ENCODE measurements at regions not wholly inside any gene's neighbourhood (a gene's known extent, or its start where the extent isn't known, plus 50 kb on each side); places are given as distances from the start of the nearest gene placed in this dataset.
"Not testable (repeated sequence)": the region's sequence is repeated elsewhere in the genome, so short reads cannot be mapped to it uniquely, and the experiment has no call there.

DNA sequence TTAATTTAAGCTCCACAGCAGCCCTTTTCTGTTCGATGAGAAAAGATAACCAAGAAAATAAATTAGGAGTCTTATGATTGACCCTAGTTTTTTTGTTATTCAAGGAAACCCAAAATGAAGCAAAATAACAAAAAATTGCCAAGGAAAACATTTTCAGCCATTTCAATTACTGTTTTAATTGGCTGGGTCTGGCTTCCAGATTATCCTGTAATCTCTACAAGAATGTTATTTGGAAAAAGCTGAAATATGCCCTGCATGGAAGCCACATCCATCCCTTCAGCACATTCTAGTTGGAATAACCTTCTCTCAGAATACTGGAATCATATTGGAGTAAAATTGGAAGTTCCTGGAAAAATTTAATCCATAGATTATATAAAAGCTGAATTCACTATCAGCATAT is 191.1 kb upstream of the CCN2 start:
- no peak for DNase-seq (ENCODE audit: low read depth, low spot score)

DNA sequence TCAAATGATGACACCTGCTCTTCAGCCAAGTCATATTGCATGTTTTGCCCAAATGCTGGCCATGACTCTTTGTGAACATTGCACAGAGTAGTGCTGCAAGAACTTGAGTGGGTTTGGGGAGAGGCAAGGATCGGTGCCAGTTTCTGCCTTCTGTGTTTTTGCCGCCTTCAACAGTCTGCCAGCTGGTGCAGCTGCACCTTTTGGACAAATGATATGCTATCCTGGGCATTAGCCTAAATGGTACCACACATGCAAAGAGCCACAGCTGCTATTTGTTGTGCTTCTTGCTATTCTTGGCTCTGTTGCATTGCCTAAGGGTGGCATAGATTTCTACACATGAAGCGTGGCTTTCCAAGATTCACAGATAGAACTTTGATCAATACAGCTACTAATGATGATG is 189.0 kb upstream of the CCN2 start:
- no peak for DNase-seq (ENCODE audit: low read depth, low spot score)

DNA sequence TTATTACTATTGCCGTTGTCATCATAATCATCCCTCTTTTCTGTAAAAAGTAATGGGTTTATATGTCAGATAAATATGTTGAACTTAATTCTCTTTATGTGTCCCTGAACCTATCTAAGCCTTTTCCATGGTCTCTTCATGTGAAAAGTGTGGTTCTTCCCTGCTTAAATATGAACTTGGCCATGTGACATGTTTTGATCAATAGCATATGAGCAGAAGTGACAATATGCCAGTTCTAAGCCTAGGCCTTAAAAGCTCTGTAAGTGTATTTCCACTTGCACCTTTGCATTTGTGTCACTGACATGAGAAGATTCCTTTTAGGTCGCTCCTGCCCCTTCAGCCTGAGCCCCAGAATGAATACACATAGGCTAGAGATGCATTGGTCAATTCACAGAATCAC is 188.4 kb upstream of the CCN2 start:
- DNase-seq (ENCODE audit: low read depth, low spot score): no peak

DNA sequence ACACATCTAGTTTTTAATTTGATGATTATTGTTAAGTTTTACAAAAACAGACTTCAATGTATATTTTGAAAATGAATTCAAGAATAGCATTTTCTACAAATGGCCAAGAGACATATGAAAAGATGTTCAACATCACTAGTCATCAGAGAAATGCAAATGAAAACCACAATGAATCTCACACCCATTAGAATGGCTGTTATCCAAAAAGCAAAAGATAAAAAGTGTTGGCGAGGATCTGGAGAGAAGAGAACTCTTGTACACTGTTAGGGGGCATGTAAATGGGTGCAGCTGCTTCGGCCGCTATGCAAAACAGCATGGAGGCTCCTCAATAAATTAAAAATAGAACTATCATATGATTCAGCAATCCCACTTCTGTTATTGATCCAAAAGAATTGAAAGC is 185.8 kb upstream of the CCN2 start:
- no peak for DNase-seq (ENCODE audit: low read depth, low spot score)

DNA sequence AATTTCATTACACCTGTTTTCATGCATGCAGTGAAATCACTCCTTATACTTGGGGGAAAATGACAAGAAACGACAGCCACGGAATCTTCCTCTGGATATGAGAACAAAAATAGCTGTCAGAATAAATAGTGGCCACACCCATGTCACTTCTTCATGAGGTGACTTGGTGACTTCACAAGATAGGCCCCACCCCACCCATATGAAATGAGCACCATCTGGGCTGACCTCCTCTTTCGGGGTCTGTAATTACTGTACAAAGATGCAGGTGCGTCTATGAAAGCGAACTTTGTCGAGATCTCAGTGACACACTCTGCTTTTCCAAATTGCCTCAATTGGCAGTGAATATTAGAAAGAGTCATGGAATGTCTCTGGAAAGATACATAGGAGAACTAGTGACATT is 184.2 kb upstream of the CCN2 start:
- no peak for DNase-seq (ENCODE audit: low read depth, low spot score)

GRCh38 chr6:132133736-132134445 is 182.7 kb upstream of the CCN2 start:
- DNase-seq (ENCODE audit: low read depth, low spot score): no peak

- DNase-seq (ENCODE audit: low read depth, low spot score): no peak
These were observed 181.9 kb upstream of the CCN2 start for GRCh38 chr6:132132924-132133639.

- DNase-seq (ENCODE audit: low read depth, low spot score): no peak
These were observed 181.2 kb upstream of the CCN2 start for GRCh38 chr6:132132422-132132821.

GRCh38 chr6:132131758-132132157 is 180.6 kb upstream of the CCN2 start:
- peak; percentile 75 for DNase-seq (ENCODE audit: low read depth, low spot score)

- DNase-seq (ENCODE audit: low read depth, low spot score): no peak
These were observed 180.2 kb upstream of the CCN2 start for GRCh38 chr6:132131351-132131750.

DNA sequence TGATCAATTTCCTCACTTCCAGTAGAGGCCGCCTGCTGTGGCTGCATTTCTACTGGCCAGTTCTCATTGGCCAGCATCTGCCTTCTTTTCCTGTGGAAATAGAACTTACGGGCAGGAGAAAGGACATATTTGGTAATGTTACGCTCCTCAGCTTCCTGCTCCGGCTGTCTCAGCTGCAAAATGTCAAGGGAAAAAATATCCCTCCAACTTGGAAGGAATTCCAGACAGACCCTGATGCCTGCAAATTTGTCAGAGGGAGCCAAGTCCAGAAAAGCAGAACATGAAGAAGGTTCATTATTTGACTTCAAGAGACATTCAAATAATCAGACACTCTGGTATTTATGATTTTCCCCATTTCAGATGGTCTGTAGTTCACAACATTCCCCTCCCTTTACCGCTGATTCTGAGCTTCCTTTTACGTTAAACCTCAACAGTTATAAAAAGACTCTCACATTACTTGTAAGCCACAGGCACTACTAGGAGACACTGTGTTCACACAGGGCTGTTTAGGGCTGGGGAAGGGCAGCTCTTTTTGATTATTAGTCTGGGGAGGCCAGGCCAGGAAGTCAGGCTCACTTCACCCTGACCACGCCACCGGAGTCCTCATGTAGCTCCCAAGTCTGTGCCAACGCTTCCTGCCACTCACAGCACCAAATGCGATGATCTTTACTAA is 179.6 kb upstream of the CCN2 start:
- no peak for DNase-seq (ENCODE audit: low read depth, low spot score)

GRCh38 chr6:132128424-132128823 is 177.3 kb upstream of the CCN2 start:
- DNase-seq (ENCODE audit: low read depth, low spot score): no peak

- DNase-seq (ENCODE audit: low read depth, low spot score): no peak
These were observed 175.0 kb upstream of the CCN2 start for GRCh38 chr6:132126150-132126549.

GRCh38 chr6:132122871-132123270 is 171.7 kb upstream of the CCN2 start:
- peak; percentile 98 for DNase-seq (ENCODE audit: low read depth, low spot score)

DNA sequence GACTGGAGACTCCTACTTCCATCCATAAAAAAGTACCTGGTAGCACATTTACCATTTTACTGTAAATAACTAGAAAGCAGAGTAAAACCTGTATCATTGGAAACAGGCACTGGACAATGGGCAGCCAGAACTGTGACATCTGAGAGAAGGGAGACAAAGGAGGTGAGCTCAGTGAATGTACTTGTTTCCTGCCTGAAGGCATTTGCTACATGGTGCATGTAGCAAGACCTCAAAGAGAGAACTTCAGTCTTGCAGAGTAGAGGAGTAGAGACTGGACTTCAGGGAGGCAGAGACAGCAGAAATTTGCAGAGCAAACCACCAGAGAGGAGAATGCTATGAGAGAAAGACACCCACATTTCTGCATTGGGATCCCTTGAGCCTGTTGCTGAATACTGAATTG is 171.0 kb upstream of the CCN2 start:
- DNase-seq (ENCODE audit: low read depth, low spot score): no peak

- DNase-seq (ENCODE audit: low read depth, low spot score): no peak
These were observed 167.0 kb upstream of the CCN2 start for GRCh38 chr6:132118144-132118543.

GRCh38 chr6:132115714-132116366 is 164.7 kb upstream of the CCN2 start:
- no peak for DNase-seq (ENCODE audit: low read depth, low spot score)

DNA sequence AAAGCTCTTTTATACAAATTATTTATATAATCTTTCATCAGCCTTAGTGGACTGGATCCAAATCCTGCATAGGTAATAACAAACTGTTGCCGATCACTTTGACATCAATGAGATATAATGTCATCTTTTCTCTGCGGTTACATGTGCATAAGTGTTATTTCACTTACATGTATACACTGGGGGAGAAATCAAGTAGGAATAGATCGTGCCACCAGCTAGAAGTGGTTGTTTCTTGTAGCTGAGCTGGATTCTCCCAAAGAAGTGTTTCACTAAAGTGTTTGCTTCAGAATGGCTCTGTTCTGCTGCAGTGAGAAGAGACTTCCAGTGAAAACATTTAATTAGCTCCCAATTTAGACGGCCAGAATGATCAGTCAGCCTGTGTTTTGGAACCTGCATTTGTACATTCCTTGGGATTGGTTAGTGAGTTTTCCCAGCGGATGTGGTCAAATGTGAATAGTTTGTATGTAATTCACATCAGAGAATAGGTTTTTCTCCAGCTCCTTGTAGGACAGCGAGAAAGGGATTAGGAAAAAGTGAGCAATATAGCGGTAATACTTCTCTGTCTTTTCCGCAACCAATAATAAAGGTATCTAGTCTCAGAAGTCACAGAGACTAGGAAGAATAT is 163.1 kb upstream of the CCN2 start:
- no peak for DNase-seq (ENCODE audit: low read depth, low spot score)

- DNase-seq (ENCODE audit: low read depth, low spot score): not testable (repeated sequence)
These were observed 158.6 kb upstream of the CCN2 start for GRCh38 chr6:132109752-132110151.

DNA sequence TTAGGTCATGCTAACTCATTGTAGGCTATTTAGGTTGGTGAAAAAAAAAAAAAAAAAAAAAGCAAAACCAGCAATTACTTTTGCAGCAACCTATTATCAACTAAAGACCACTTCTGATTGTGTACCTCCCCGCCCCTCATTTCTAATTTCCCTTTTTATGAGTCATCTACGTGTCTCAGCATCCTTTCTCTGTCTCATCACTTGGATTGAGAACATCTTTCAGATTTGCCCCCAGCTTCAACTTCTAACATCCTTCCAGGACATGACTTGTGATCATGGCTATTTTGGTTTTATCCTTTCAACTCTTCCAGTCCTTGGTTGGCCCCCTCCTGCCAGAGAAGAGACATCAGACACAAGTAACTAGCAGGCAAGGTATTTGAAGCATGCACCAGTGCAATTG is 156.7 kb upstream of the CCN2 start:
- DNase-seq (ENCODE audit: low read depth, low spot score): no peak

DNA sequence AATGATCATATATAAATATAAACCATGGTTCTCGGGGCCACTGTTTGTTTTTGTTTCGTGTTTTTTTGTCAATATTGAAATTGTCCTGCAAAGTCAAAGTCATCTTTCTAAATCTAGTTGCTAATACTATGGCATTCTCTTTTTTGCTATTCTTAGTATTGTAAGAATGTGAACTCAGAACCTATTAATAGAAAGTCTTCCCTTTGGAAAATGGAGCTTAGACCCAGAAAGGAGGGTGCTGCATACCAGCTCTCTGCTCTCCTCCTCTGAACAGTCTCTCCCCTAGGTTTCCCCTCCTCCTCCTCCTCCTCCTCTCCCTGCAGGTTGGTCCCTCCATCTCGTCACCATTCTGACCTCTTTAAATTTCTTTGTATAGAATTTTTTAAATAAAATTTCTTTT is 150.4 kb upstream of the CCN2 start:
- no peak for DNase-seq (ENCODE audit: low read depth, low spot score)
